HepG2 (cell line): ENCODE measurements at regions not wholly inside any gene's neighbourhood (a gene's known extent, or its start where the extent isn't known, plus 50 kb on each side); places are given as distances from the start of the nearest gene placed in this dataset.

ENCODE experiments used
- ATAC-seq: fragments of 200-7000 bp; cut with Tn5 transposase; 3 replicates; pipeline ENCODE4 v1.9.1; 2020; ENCODE audit warnings: mild to moderate bottlenecking, moderate library complexity
- BruUV-seq: library from RNA; stranded (reverse); fragments of 400-500 nt; replicated peaks from 2 replicates; lab custom pipeline; 2021; lab: Mats Ljungman, UMichigan
- CTCF ChIA-PET: fragments of 300-600 bp; formaldehyde crosslinking; extraction: SDS; loops from one replicate; lab custom pipeline; 2021; ENCODE audit warnings: low total read pairs, inconsistent platforms, low intra/inter-chr PET ratio; lab: Yijun Ruan, JAX
- POLR2A ChIA-PET: fragments of 350-600 bp; sonication (Branson Sonifier 250); formaldehyde crosslinking; loops from one replicate; lab custom pipeline; 2020; ENCODE audit warnings: antibody characterized with exemption, inconsistent platforms; lab: Yijun Ruan, JAX
- DNase-seq: peaks from one replicate; pipeline ENCODE4 v3.0.0-alpha.2; 2015; ENCODE audit warnings: low spot score
- FAIRE-seq: peaks from 3 replicates; lab custom pipeline; 2011; peaks lifted over from hg19 to GRCh38; lab: Jason Lieb, UNC
- H2AFZ ChIP-seq: one replicate; pipeline ENCODE4 v1.6.1; 2011; ENCODE audit warnings: low read length, inconsistent platforms
- H3K27ac ChIP-seq: fragments of 300-600 bp; 3 replicates; pipeline ENCODE4 v1.8.0; 2011; ENCODE audit warnings: mixed run types, mild to moderate bottlenecking, mixed read lengths, low read length, inconsistent platforms; ENCODE audit not compliant: insufficient read depth; ENCODE audit errors: extremely low read length
- H3K27me3 ChIP-seq, 2 experiments: fragments of 200-600 bp in 1 of 2; 2 replicates in 1 of 2; 3 replicates in 1 of 2; pipeline versions ENCODE4 v1.6.0 to v1.8.0; 2011; ENCODE audit warnings: low read length in 2 of 2, mild to moderate bottlenecking in 2 of 2, moderate library complexity in 2 of 2, inconsistent platforms in 1 of 2; ENCODE audit not compliant: insufficient read depth in 2 of 2, control insufficient read depth in 1 of 2
- H3K36me3 ChIP-seq, 2 experiments: fragments of 200-600 bp in 1 of 2; replicated peaks in 1 of 2; 2 replicates in 1 of 2; 3 replicates in 1 of 2; pipeline versions ENCODE4 v1.5.1 to v1.8.0; 2011; ENCODE audit warnings: low read length in 2 of 2, inconsistent platforms in 1 of 2; ENCODE audit not compliant: insufficient read depth in 2 of 2, control insufficient read depth in 1 of 2
- H3K4me1 ChIP-seq: 2 replicates; pipeline ENCODE4 v1.5.1; 2012; ENCODE audit warnings: low read length, inconsistent platforms; ENCODE audit not compliant: insufficient read depth
- H3K4me2 ChIP-seq: 2 replicates; pipeline ENCODE4 v1.6.0; 2011; ENCODE audit warnings: low read depth, low read length, inconsistent platforms
- H3K4me3 ChIP-seq, 3 experiments: fragments of 200-600 bp in 1 of 3; sonication (generic), shearing (Covaris generic) in 1 of 3; replicated peaks in 1 of 3; 2 replicates each; pipeline ENCODE4 v1.5.1; 2011 to 2016; ENCODE audit warnings: low read length in 3 of 3, inconsistent platforms in 2 of 3, low read depth in 2 of 3, mild to moderate bottlenecking in 2 of 3, control low read depth in 1 of 3, mixed read lengths in 1 of 3; ENCODE audit not compliant: insufficient read depth in 1 of 3
- H3K79me2 ChIP-seq: one replicate; pipeline ENCODE4 v1.6.1; 2011; ENCODE audit warnings: low read length, inconsistent platforms; ENCODE audit not compliant: insufficient read depth
- H3K9ac ChIP-seq: 2 replicates; pipeline ENCODE4 v1.6.0; 2011; ENCODE audit warnings: mild to moderate bottlenecking, low read depth, low read length, inconsistent platforms; ENCODE audit not compliant: insufficient read depth
- H3K9me3 ChIP-seq: 2 replicates; pipeline ENCODE4 v1.5.1; 2012; ENCODE audit warnings: mild to moderate bottlenecking, low read length
- H4K20me1 ChIP-seq: 2 replicates; pipeline ENCODE4 v1.6.0; 2011; ENCODE audit warnings: inconsistent platforms, mild to moderate bottlenecking, low read length, moderate library complexity; ENCODE audit not compliant: insufficient read depth
- BCL3 ChIP-seq: sonication (generic); formaldehyde crosslinking; IDR thresholded peaks from 2 replicates; pipeline ENCODE4 v1.5.1; 2020; ENCODE audit warnings: mild to moderate bottlenecking, missing genetic modification reagents, moderate library complexity
- CBX2 ChIP-seq, 2 experiments: fragments of 200-600 bp in 1 of 2; sonication (generic); formaldehyde crosslinking in 1 of 2; IDR thresholded peaks; 2 replicates each; pipeline versions ENCODE4 v1.7.0 to v1.8.1; 2018 to 2022; ENCODE audit warnings: low read depth in 2 of 2, low read length in 1 of 2, mild to moderate bottlenecking in 1 of 2, missing genetic modification reagents in 1 of 2
- CEBPG ChIP-seq: IDR thresholded peaks from 2 replicates; pipeline ENCODE4 v1.6.1; 2016
- IKZF5 ChIP-seq: IDR thresholded peaks from 2 replicates; pipeline ENCODE4 v1.6.1; 2018; ENCODE audit warnings: missing genetic modification reagents, mild to moderate bottlenecking, missing compliant biosample characterization
- SNRNP70 ChIP-seq: fragments of 200-400 bp; formaldehyde crosslinking; IDR thresholded peaks from 2 replicates; pipeline ENCODE4 v1.6.1; 2017; ENCODE audit warnings: mild to moderate bottlenecking, low read depth, low read length, moderate library complexity
- TIGD3 ChIP-seq: sonication (generic); formaldehyde crosslinking; IDR thresholded peaks from 2 replicates; pipeline ENCODE4 v1.5.1; 2020; ENCODE audit warnings: mild to moderate bottlenecking, missing genetic modification reagents, borderline replicate concordance
- ZFAT ChIP-seq: sonication (generic); formaldehyde crosslinking; conservative IDR thresholded peaks from 2 replicates; pipeline ENCODE4 v1.8.1; 2023; ENCODE audit warnings: missing genetic modification reagents, inconsistent platforms
- ZFP36 ChIP-seq: fragments of 150-350 bp; IDR thresholded peaks from 2 replicates; pipeline ENCODE4 v1.6.1; 2018; ENCODE audit warnings: borderline replicate concordance, low read length, low read depth; ENCODE audit not compliant: partially characterized antibody
- ZFP36L1 ChIP-seq: sonication (generic); formaldehyde crosslinking; IDR thresholded peaks from 2 replicates; pipeline ENCODE4 v1.8.0; 2022; ENCODE audit warnings: mild to moderate bottlenecking, missing genetic modification reagents, moderate library complexity
- ZNF446 ChIP-seq: sonication (generic); formaldehyde crosslinking; IDR thresholded peaks from 2 replicates; pipeline ENCODE4 v1.5.0; 2020; ENCODE audit warnings: mild to moderate bottlenecking, missing genetic modification reagents
- ZNF879 ChIP-seq: sonication (generic); formaldehyde crosslinking; IDR thresholded peaks from 2 replicates; pipeline ENCODE4 v1.8.1; 2023; ENCODE audit warnings: missing genetic modification reagents
- WGBS: methylation state at CpG from one replicate; pipeline ENCODE4 v1.1.6; 2017; ENCODE audit warnings: low lambda C conversion rate; 5-methylcytosine and 5-hydroxymethylcytosine counted together
- in situ Hi-C: cut with HindIII; loops from 2 replicates; pipeline ENCODE4 v1.10.0; 2017; ENCODE audit warnings: low pct_unique_long_range_greater_than_20kb; ENCODE audit not compliant: extremely low pct_ligation_motif_present
- intact Hi-C: fragments of 100-400 bp; cut with micrococcal nuclease; formaldehyde crosslinking; loops from one replicate; pipeline ENCODE4 v1.10.0; 2022; ENCODE audit not compliant: unreplicated experiment

GRCh38 chrY:7730664-7731063, 819.1 kb upstream of the AMELY start (continued):
- no peak for TF ChIP-seq TIGD3 (CRISPR knock-in tag)
- no peak for TF ChIP-seq ZFP36L1 (CRISPR knock-in tag)
- TF ChIP-seq ZFAT (CRISPR knock-in tag): no peak
- TF ChIP-seq ZFP36: no peak
- TF ChIP-seq CEBPG (CRISPR knock-in tag): no peak
- no peak for TF ChIP-seq BCL3
- no peak for TF ChIP-seq SNRNP70

GRCh38 chrY:7730071-7730470, 818.5 kb upstream of the AMELY start:
- FAIRE-seq: no peak
- no CpG with 5 or more reads among the region's 2 CpGs for WGBS
- POLR2A ChIA-PET: no interaction called here
- H4K20me1 ChIP-seq: no peaks in the 10 kb centered on the region
- H3K9me3 ChIP-seq: no peaks in the 10 kb centered on the region
- H3K27me3 ChIP-seq: no peaks in the 10 kb centered on the region
- no peaks in the 10 kb centered on the region for H3K4me1 ChIP-seq
- no TSS peak for BruUV-seq
- no peak overlapping the region for H3K4me3 ChIP-seq
- H3K36me3 ChIP-seq: no peaks in the 10 kb centered on the region
- CTCF ChIA-PET: no interaction called here
- H3K79me2 ChIP-seq: no peaks in the 10 kb centered on the region
- no peak overlapping the region for H3K9ac ChIP-seq
- no peak overlapping the region for H3K4me2 ChIP-seq
- H3K27ac ChIP-seq: no peak overlapping the region
- no peak for ATAC-seq
- intact Hi-C loops (no loop called here), in situ Hi-C loops (no loop called here)
- H2AFZ ChIP-seq: no peak overlapping the region
- no peak for DNase-seq
- TF ChIP-seq CBX2 (IDR thresholded peaks at IDR 0.05; ENCODE audit: low read depth, low read length) (no peak), CBX2 (CRISPR knock-in tag; IDR thresholded peaks at IDR 0.05; ENCODE audit: low read depth) (no peak), ZNF879 (no peak), IKZF5 (CRISPR knock-in tag) (no peak), ZNF446 (CRISPR knock-in tag) (no peak)
- TF ChIP-seq, all 625 proteins: peak for 0
